Endothelial cell of umbilical vein (primary cell): ENCODE measurements at regions not wholly inside any gene's neighbourhood (a gene's known extent, or its start where the extent isn't known, plus 50 kb on each side); places are given as distances from the start of the nearest gene placed in this dataset.

Source experiments
- BruUV-seq: library from RNA; stranded (reverse); fragments of 400-500 nt; replicated peaks from 2 replicates; lab custom pipeline; 2021; lab: Mats Ljungman, UMichigan
- CTCF ChIA-PET: fragments of 300-600, 350-600 bp; sonication (Branson Sonifier 250); formaldehyde crosslinking; loops from one replicate; lab custom pipeline; 2021; ENCODE audit warnings: antibody characterized with exemption, inconsistent platforms; lab: Charles Lee
- POLR2A ChIA-PET: fragments of 300-600, 350-600 bp; sonication (Branson Sonifier 250); formaldehyde crosslinking; loops from one replicate; lab custom pipeline; 2021; ENCODE audit warnings: antibody characterized with exemption, inconsistent platforms; lab: Charles Lee
- DNase-seq: peaks from one replicate; pipeline ENCODE4 v3.0.0-alpha.2; 2011; ENCODE audit warnings: low read depth, low spot score
- FAIRE-seq: peaks from 2 replicates; lab custom pipeline; 2011; peaks lifted over from hg19 to GRCh38; lab: Jason Lieb, UNC
- H2AFZ ChIP-seq: 2 replicates; pipeline ENCODE4 v1.6.0; 2012; ENCODE audit warnings: low read depth, low read length, control low read depth, inconsistent platforms
- H3K27ac ChIP-seq: 2 replicates; pipeline ENCODE4 v1.5.1; 2011; ENCODE audit warnings: low read depth, mild to moderate bottlenecking, control low read depth, low read length, moderate library complexity; ENCODE audit not compliant: insufficient read depth
- H3K27me3 ChIP-seq, 2 experiments: 2 replicates each; pipeline versions ENCODE4 v1.6.0 to v1.6.1; 2011; ENCODE audit warnings: low read length in 2 of 2, mixed read lengths in 1 of 2; ENCODE audit not compliant: control insufficient read depth in 2 of 2, insufficient read depth in 2 of 2
- H3K36me3 ChIP-seq, 2 experiments: 2 replicates in 1 of 2; 3 replicates in 1 of 2; pipeline ENCODE4 v1.5.1; 2011; ENCODE audit warnings: low read length in 2 of 2, mild to moderate bottlenecking in 1 of 2, moderate library complexity in 1 of 2; ENCODE audit not compliant: control insufficient read depth in 2 of 2, insufficient read depth in 2 of 2; ENCODE audit errors: extremely low read depth in 1 of 2
- H3K4me1 ChIP-seq: 3 replicates; pipeline ENCODE4 v1.5.1; 2011; ENCODE audit warnings: mild to moderate bottlenecking, low read length; ENCODE audit not compliant: control insufficient read depth, insufficient read depth; ENCODE audit errors: extremely low read depth
- H3K4me2 ChIP-seq: 2 replicates; pipeline ENCODE4 v1.6.1; 2011; ENCODE audit warnings: low read length, control low read depth, mixed read lengths; ENCODE audit not compliant: insufficient read depth
- H3K4me3 ChIP-seq, 3 experiments: fragments of 200-600 bp in 1 of 3; sonication (generic), shearing (Covaris generic) in 1 of 3; replicated peaks in 1 of 3; 2 replicates each; pipeline ENCODE4 v1.5.1; 2011 to 2016; ENCODE audit warnings: control low read depth in 3 of 3, low read length in 3 of 3, mild to moderate bottlenecking in 2 of 3, inconsistent platforms in 1 of 3, low read depth in 1 of 3, moderate library complexity in 1 of 3; ENCODE audit not compliant: insufficient read depth in 1 of 3
- H3K79me2 ChIP-seq: 2 replicates; pipeline ENCODE4 v1.6.0; 2012; ENCODE audit warnings: low read length, inconsistent platforms; ENCODE audit not compliant: control insufficient read depth, insufficient read depth
- H3K9ac ChIP-seq: replicated peaks from 2 replicates; pipeline ENCODE3; 2011; ENCODE audit warnings: low read length, control low read depth; ENCODE audit not compliant: insufficient read depth; ENCODE audit errors: extremely low read depth
- H3K9me1 ChIP-seq: replicated peaks from 3 replicates; pipeline ENCODE4 v1.6.0; 2011; ENCODE audit warnings: mild to moderate bottlenecking, low read length; ENCODE audit not compliant: control insufficient read depth, insufficient read depth; ENCODE audit errors: extremely low read depth
- H3K9me3 ChIP-seq: replicated peaks from 2 replicates; pipeline ENCODE4 v1.5.1; 2012; ENCODE audit warnings: low read length, inconsistent platforms; ENCODE audit not compliant: control insufficient read depth, insufficient read depth
- H4K20me1 ChIP-seq: replicated peaks from 2 replicates; pipeline ENCODE3; 2011; ENCODE audit warnings: mild to moderate bottlenecking, low read length; ENCODE audit not compliant: control insufficient read depth, insufficient read depth; ENCODE audit errors: extremely low read depth
- EZH2 ChIP-seq: IDR thresholded peaks from 2 replicates; pipeline ENCODE4 v1.6.1; 2012; ENCODE audit warnings: borderline replicate concordance, low read depth, mild to moderate bottlenecking, moderate library complexity, low read length, inconsistent platforms; ENCODE audit not compliant: severe bottlenecking
- FOS ChIP-seq: IDR thresholded peaks from 2 replicates; pipeline ENCODE4 v1.6.1; 2011; ENCODE audit warnings: mild to moderate bottlenecking, low read length, moderate library complexity, borderline replicate concordance; ENCODE audit not compliant: insufficient read depth
- GATA2 ChIP-seq: IDR thresholded peaks from 2 replicates; pipeline ENCODE4 v1.7.0; 2011; ENCODE audit warnings: low read depth, mild to moderate bottlenecking, moderate library complexity, mixed read lengths, low read length; ENCODE audit not compliant: insufficient read length, insufficient read depth
- JUN ChIP-seq: IDR thresholded peaks from 2 replicates; pipeline ENCODE4 v1.6.1; 2011; ENCODE audit warnings: borderline replicate concordance, low read depth; ENCODE audit not compliant: insufficient read length, insufficient read depth
- MYC ChIP-seq: IDR thresholded peaks from one replicate; pipeline ENCODE4 v1.6.1; 2011; ENCODE audit warnings: mild to moderate bottlenecking, low read depth, low read length
- POLR2A ChIP-seq: IDR thresholded peaks from 2 replicates; pipeline ENCODE4 v1.6.1; 2012; ENCODE audit warnings: low read depth, mild to moderate bottlenecking, control low read depth, low read length
- POLR2AphosphoS5 ChIP-seq: IDR thresholded peaks from 2 replicates; pipeline ENCODE4 v1.6.1; 2012; ENCODE audit warnings: low read depth, mild to moderate bottlenecking, control low read depth, low read length, moderate library complexity; ENCODE audit not compliant: insufficient read depth
- dilution Hi-C: fragments of 300-500 bp; cut with MboI; formaldehyde crosslinking; loops from one replicate; pipeline ENCODE4 v1.15.0; 2019; ENCODE audit warnings: low sequenced_read_pairs; ENCODE audit not compliant: extremely low pct_ligation_motif_present
- intact Hi-C: fragments of 100-400 bp; cut with micrococcal nuclease; formaldehyde crosslinking; loops from one replicate; pipeline ENCODE4 v1.10.0; 2022
- TF ChIP-seq, protein P1 (sequence below), 2 donors: IDR thresholded peaks; 1 replicate in 1 of 2; 2 replicates in 1 of 2; pipeline ENCODE4 v1.5.1; 2011; ENCODE audit warnings: low read length in 2 of 2, mild to moderate bottlenecking in 2 of 2, moderate library complexity in 2 of 2, control low read depth in 1 of 2, inconsistent platforms in 1 of 2, low read depth in 1 of 2; ENCODE audit not compliant: insufficient read depth in 1 of 2; ENCODE audit errors: extremely low read depth in 1 of 2
- TF ChIP-seq, protein P2 (sequence below): IDR thresholded peaks from 2 replicates; pipeline ENCODE4 v1.6.1; 2011; ENCODE audit not compliant: insufficient read depth, insufficient read length

DNA sequence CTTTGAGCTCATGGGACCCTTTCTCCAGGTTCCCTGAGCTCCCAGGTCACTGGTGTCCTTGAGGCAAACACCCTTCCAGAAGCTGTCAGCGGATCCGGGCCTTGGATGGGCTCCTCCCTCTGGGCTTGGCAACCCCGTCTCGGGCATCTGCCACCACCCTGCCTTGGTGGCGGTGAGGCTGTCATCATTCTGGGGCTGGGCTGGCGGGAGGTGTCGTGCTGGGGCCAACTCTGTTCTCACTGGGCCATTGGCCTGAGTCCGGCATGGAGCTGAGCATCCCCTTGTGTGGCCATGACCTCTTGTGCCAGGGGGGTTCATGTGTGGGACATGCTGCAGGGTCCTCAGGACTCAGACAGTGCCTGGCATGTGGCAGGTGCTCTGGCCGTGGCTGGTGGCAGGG lies 197.6 kb downstream of the LAT start:
- H3K9ac ChIP-seq, result no peak overlapping the region
- POLR2A ChIA-PET, result no interaction called here
- peaks cover 4% of the 10 kb centered on the region for H3K4me1 ChIP-seq
- H3K27me3 ChIP-seq, result no peaks in the 10 kb centered on the region
- no TSS peak for BruUV-seq
- TF ChIP-seq POLR2A (no peak), GATA2 (no peak), MYC (no peak), FOS (no peak), POLR2AphosphoS5 (no peak), JUN (no peak), EZH2 (no peak)
- TF ChIP-seq, protein P1, sequence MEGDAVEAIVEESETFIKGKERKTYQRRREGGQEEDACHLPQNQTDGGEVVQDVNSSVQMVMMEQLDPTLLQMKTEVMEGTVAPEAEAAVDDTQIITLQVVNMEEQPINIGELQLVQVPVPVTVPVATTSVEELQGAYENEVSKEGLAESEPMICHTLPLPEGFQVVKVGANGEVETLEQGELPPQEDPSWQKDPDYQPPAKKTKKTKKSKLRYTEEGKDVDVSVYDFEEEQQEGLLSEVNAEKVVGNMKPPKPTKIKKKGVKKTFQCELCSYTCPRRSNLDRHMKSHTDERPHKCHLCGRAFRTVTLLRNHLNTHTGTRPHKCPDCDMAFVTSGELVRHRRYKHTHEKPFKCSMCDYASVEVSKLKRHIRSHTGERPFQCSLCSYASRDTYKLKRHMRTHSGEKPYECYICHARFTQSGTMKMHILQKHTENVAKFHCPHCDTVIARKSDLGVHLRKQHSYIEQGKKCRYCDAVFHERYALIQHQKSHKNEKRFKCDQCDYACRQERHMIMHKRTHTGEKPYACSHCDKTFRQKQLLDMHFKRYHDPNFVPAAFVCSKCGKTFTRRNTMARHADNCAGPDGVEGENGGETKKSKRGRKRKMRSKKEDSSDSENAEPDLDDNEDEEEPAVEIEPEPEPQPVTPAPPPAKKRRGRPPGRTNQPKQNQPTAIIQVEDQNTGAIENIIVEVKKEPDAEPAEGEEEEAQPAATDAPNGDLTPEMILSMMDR (IDR thresholded peaks at IDR 0.05; ENCODE audit: extremely low read depth in 1 of 2, insufficient read depth in 1 of 2, low read depth in 1 of 2, low read length in 2 of 2), result no peak
- TF ChIP-seq, protein P2, sequence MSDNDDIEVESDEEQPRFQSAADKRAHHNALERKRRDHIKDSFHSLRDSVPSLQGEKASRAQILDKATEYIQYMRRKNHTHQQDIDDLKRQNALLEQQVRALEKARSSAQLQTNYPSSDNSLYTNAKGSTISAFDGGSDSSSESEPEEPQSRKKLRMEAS, result no peak
- H2AFZ ChIP-seq, result no peak overlapping the region
- no peak overlapping the region for H3K4me3 ChIP-seq
- no peak overlapping the region for H3K27ac ChIP-seq
- no peaks in the 10 kb centered on the region for H3K36me3 ChIP-seq
- no peaks in the 10 kb centered on the region for H4K20me1 ChIP-seq
- intact Hi-C loops (no loop called here), dilution Hi-C loops (no loop called here)
- no peaks in the 10 kb centered on the region for H3K9me3 ChIP-seq
- DNase-seq (no peak), FAIRE-seq (no peak)
- no peaks in the 10 kb centered on the region for H3K9me1 ChIP-seq
- H3K4me2 ChIP-seq, result no peak overlapping the region
- CTCF ChIA-PET, result interaction anchor here (1.3 kb wide), 1 partner anchor 15 kb away, joined by 4 read pairs; no protein-coding TSS in a partner anchor
- no peaks in the 10 kb centered on the region for H3K79me2 ChIP-seq
